ENCODE measurements at regions not wholly inside any gene's neighbourhood (a gene's known extent, or its start where the extent isn't known, plus 50 kb on each side); places are given as distances from the start of the nearest gene placed in this dataset.

GRCh38 chr17:53668854-53669253, 153.9 kb upstream of the KIF2B start:
- no peak overlapping the region for H3K4me2 ChIP-seq
- CTCF ChIA-PET = no interaction called here
- DNase-seq (ENCODE audit: low read depth in 1 of 2, low spot score in 1 of 2) = no peak
- ATAC-seq = no peak
- 0 out of 3 replicates have a peak, but pooled peaks cover 9% of the 10 kb centered on the region for H3K9me3 ChIP-seq
- no peak overlapping the region for H3K4me3 ChIP-seq
- POLR2A ChIA-PET = no interaction called here
- WGBS (ENCODE audit: missing lambda C conversion rate) = 0% methylated on average over 1 of the region's 1 CpG
- H3K4me1 ChIP-seq = no peaks in the 10 kb centered on the region
- H3K27ac ChIP-seq = no peak overlapping the region
- TF ChIP-seq HMGXB4 (CRISPR knock-in tag; IDR thresholded peaks at IDR 0.05; ENCODE audit: borderline replicate concordance) = no peak
- no peak for TF ChIP-seq TFCP2L1 (CRISPR knock-in tag; IDR thresholded peaks at IDR 0.05)
- TF ChIP-seq ZC3H11A (IDR thresholded peaks at IDR 0.05) = no peak
- TF ChIP-seq CBX8 (IDR thresholded peaks at IDR 0.05) = no peak
- no peak for TF ChIP-seq ELK1 (IDR thresholded peaks at IDR 0.05; ENCODE audit: low read depth, low read length)
- no peak for TF ChIP-seq ESRRA (IDR thresholded peaks at IDR 0.05; ENCODE audit: borderline replicate concordance, low read length)
- TF ChIP-seq CBX2 (IDR thresholded peaks at IDR 0.05; ENCODE audit: borderline replicate concordance, low read depth) = no peak
- FAIRE-seq = no peak

GRCh38 chr17:53662608-53663007, 160.1 kb upstream of the KIF2B start:
- Histone ChIP-seq H3K4me2 (no peak overlapping the region), H3K27ac (no peak overlapping the region), H3K9me3 (0 out of 3 replicates have a peak, but pooled peaks cover 5% of the 10 kb centered on the region), H3K4me1 (no peaks in the 10 kb centered on the region), H3K4me3 (no peak overlapping the region)
- TF ChIP-seq HES2 (IDR thresholded peaks at IDR 0.05) (no peak), FOXS1 (CRISPR knock-in tag; IDR thresholded peaks at IDR 0.05) (no peak), KDM1A (IDR thresholded peaks at IDR 0.05; ENCODE audit: low read depth) (no peak), NPAS2 (CRISPR knock-in tag; IDR thresholded peaks at IDR 0.05; ENCODE audit: borderline replicate concordance) (no peak), HOXB13 (CRISPR knock-in tag; IDR thresholded peaks at IDR 0.05; ENCODE audit: low read depth) (no peak), BCL3 (IDR thresholded peaks at IDR 0.05) (no peak), MYC (IDR thresholded peaks at IDR 0.05; ENCODE audit: borderline replicate concordance, low read length) (no peak), ZC3H11A (IDR thresholded peaks at IDR 0.05) (no peak), SMC3 (IDR thresholded peaks at IDR 0.05) (no peak)
- WGBS (ENCODE audit: missing lambda C conversion rate) = 68% methylated on average over 1 of the region's 1 CpG
- DNase-seq (ENCODE audit: low read depth in 1 of 2, low spot score in 1 of 2) = no peak
- POLR2A ChIA-PET = no interaction called here
- CTCF ChIA-PET = no interaction called here
- no peak for FAIRE-seq
- ATAC-seq = no peak

GRCh38 chr17:53659181-53659580, 163.5 kb upstream of the KIF2B start:
- ChIA-PET POLR2A (no interaction called here), CTCF (no interaction called here)
- Histone ChIP-seq H3K4me2 (no peak overlapping the region), H3K4me3 (no peak overlapping the region), H3K4me1 (no peaks in the 10 kb centered on the region), H3K27ac (no peak overlapping the region), H3K9me3 (no peaks in the 10 kb centered on the region)
- ATAC-seq (no peak), FAIRE-seq (no peak), DNase-seq (ENCODE audit: low read depth in 1 of 2, low spot score in 1 of 2) (no peak)
- 0% methylated on average over 1 of the region's 1 CpG for WGBS (ENCODE audit: missing lambda C conversion rate)
- TF ChIP-seq EHF (CRISPR knock-in tag; IDR thresholded peaks at IDR 0.05) (no peak), PBX3 (IDR thresholded peaks at IDR 0.05) (no peak), CEBPB (IDR thresholded peaks at IDR 0.05) (no peak), PHF8 (IDR thresholded peaks at IDR 0.05; ENCODE audit: borderline replicate concordance, low read depth) (no peak), NFE2L2 (conservative IDR thresholded peaks at IDR 0.05; ENCODE audit: low read length) (no peak), MYC (IDR thresholded peaks at IDR 0.05; ENCODE audit: borderline replicate concordance, low read length) (no peak), EP300 (IDR thresholded peaks at IDR 0.05) (no peak), HOXA7 (CRISPR knock-in tag; IDR thresholded peaks at IDR 0.05) (no peak), ATOH8 (CRISPR knock-in tag; IDR thresholded peaks at IDR 0.05; ENCODE audit: low read depth) (no peak), HEYL (CRISPR knock-in tag; IDR thresholded peaks at IDR 0.05) (no peak), CTCF (IDR thresholded peaks at IDR 0.05) (no peak), MAFK (IDR thresholded peaks at IDR 0.05; ENCODE audit: partially characterized antibody) (no peak), POLR2AphosphoS2 (conservative IDR thresholded peaks at IDR 0.05; ENCODE audit: low read length) (no peak)

Measured in A549 (cell line).